ENCODE measurements at regions not wholly inside any gene's neighbourhood (a gene's known extent, or its start where the extent isn't known, plus 50 kb on each side); places are given as distances from the start of the nearest gene placed in this dataset.

DNA sequence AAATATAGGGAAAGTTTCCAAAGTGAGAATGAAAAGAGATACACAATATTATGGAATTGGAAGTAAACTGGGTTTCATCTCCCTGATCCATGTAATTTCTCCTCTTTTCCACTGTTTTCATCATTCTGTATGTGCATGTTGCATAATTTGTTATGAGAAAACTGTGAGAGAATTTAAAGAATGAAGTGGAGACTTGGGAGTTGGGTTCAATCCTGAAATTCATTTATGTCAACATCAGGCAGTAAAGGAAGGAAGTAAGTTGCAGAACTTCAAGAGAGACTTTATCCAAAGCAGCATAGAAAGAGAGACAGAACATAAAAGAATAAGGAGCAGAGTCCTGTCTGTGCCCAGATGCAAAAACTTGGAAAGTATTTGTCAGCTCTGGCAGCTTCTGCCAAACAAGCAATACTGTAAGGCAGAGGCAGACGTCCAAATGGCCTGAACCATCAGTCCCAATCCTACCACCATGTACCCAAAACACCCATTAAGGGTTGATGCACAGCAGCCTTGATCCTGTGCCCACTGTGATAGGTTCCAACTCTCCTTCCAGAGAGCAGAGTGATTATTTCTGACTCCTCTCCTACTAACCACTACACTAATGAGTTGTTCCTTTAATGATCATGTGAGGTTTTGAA lies 425.3 kb upstream of the CDH6 start:
- TF ChIP-seq, protein P1, sequence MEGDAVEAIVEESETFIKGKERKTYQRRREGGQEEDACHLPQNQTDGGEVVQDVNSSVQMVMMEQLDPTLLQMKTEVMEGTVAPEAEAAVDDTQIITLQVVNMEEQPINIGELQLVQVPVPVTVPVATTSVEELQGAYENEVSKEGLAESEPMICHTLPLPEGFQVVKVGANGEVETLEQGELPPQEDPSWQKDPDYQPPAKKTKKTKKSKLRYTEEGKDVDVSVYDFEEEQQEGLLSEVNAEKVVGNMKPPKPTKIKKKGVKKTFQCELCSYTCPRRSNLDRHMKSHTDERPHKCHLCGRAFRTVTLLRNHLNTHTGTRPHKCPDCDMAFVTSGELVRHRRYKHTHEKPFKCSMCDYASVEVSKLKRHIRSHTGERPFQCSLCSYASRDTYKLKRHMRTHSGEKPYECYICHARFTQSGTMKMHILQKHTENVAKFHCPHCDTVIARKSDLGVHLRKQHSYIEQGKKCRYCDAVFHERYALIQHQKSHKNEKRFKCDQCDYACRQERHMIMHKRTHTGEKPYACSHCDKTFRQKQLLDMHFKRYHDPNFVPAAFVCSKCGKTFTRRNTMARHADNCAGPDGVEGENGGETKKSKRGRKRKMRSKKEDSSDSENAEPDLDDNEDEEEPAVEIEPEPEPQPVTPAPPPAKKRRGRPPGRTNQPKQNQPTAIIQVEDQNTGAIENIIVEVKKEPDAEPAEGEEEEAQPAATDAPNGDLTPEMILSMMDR (IDR thresholded peaks at IDR 0.05; ENCODE audit: low read depth, low read length, poor library complexity, severe bottlenecking), result no peak
- TF ChIP-seq EZH2phosphoT487 (IDR thresholded peaks at IDR 0.05; ENCODE audit: borderline replicate concordance, low read length), result no peak
